GM12878 (cell line): ENCODE measurements at regions not wholly inside any gene's neighbourhood (a gene's known extent, or its start where the extent isn't known, plus 50 kb on each side); places are given as distances from the start of the nearest gene placed in this dataset.

Source experiments
- ATAC-seq: fragments of 200-7000 bp; cut with Tn5 transposase; 3 replicates; pipeline ENCODE4 v1.9.1; 2020; ENCODE audit warnings: mild to moderate bottlenecking, moderate library complexity
- BruUV-seq: library from RNA; stranded (reverse); fragments of 400-500 nt; replicated peaks from 2 replicates; lab custom pipeline; 2021; lab: Mats Ljungman, UMichigan
- CTCF ChIA-PET: fragments of 300-600 bp; sonication (Branson Sonifier 250); formaldehyde crosslinking; extraction: SDS; loops from one replicate; lab custom pipeline; 2021; ENCODE audit warnings: inconsistent platforms; lab: Yijun Ruan, JAX
- POLR2A ChIA-PET: fragments of 350-600 bp; formaldehyde crosslinking; extraction: SDS; loops from one replicate; lab custom pipeline; 2021; ENCODE audit warnings: inconsistent platforms; lab: Charles Lee
- RAD21 ChIA-PET: fragments of 300-600 bp; sonication (Branson Sonifier 250); formaldehyde crosslinking; loops from one replicate; lab custom pipeline; 2023; ENCODE audit warnings: antibody characterized with exemption; ENCODE audit not compliant: unreplicated experiment; lab: Charles Lee
- SMC1A ChIA-PET: fragments of 300-600 bp; sonication (Branson Sonifier 250); formaldehyde crosslinking; loops from one replicate; lab custom pipeline; 2023; ENCODE audit not compliant: unreplicated experiment, uncharacterized antibody; lab: Charles Lee
- DNase-seq: peaks from one replicate; pipeline ENCODE4 v3.0.0-alpha.2; 2011; ENCODE audit warnings: low read depth, low spot score
- FAIRE-seq: peaks from 3 replicates; lab custom pipeline; 2011; peaks lifted over from hg19 to GRCh38; lab: Jason Lieb, UNC
- H2AFZ ChIP-seq: 2 replicates; pipeline ENCODE4 v1.6.0; 2011; ENCODE audit warnings: low read depth, low read length, control low read depth; ENCODE audit not compliant: control insufficient read depth
- H3K27ac ChIP-seq: 2 replicates; pipeline ENCODE4 v1.5.1; 2011; ENCODE audit warnings: control low read depth; ENCODE audit not compliant: control insufficient read depth, insufficient read depth
- H3K27me3 ChIP-seq, 2 experiments: replicated peaks in 1 of 2; 2 replicates each; pipeline versions ENCODE4 v1.6.0 to v1.6.1; 2011; ENCODE audit warnings: low read length in 1 of 2; ENCODE audit not compliant: control insufficient read depth in 2 of 2, insufficient read depth in 2 of 2
- H3K36me3 ChIP-seq, 2 experiments: 2 replicates each; pipeline ENCODE4 v1.5.1; 2011; ENCODE audit warnings: low read length in 1 of 2; ENCODE audit not compliant: control insufficient read depth in 2 of 2, insufficient read depth in 2 of 2
- H3K4me1 ChIP-seq: 2 replicates; pipeline ENCODE4 v1.6.1; 2011; ENCODE audit warnings: mild to moderate bottlenecking, low read length, moderate library complexity, mixed read lengths; ENCODE audit not compliant: control insufficient read depth, insufficient read depth
- H3K4me2 ChIP-seq: 2 replicates; pipeline ENCODE4 v1.6.0; 2011; ENCODE audit warnings: control low read depth; ENCODE audit not compliant: control insufficient read depth, insufficient read depth
- H3K4me3 ChIP-seq: fragments of 200-600 bp; sonication (generic); 2 replicates; pipeline ENCODE4 v1.5.1; 2016
- H3K79me2 ChIP-seq: 2 replicates; pipeline ENCODE4 v1.6.0; 2011; ENCODE audit warnings: low read length; ENCODE audit not compliant: control insufficient read depth, insufficient read depth
- H3K9ac ChIP-seq: 2 replicates; pipeline ENCODE4 v1.8.0; 2011; ENCODE audit warnings: low read length, control low read depth, mixed read lengths; ENCODE audit not compliant: control insufficient read depth, insufficient read depth
- H3K9me3 ChIP-seq: replicated peaks from 3 replicates; pipeline ENCODE4 v1.5.1; 2011; ENCODE audit warnings: mild to moderate bottlenecking, low read length; ENCODE audit not compliant: control insufficient read depth, insufficient read depth
- H4K20me1 ChIP-seq: 2 replicates; pipeline ENCODE4 v1.6.0; 2011; ENCODE audit not compliant: control insufficient read depth, insufficient read depth
- ETV6 ChIP-seq, 2 experiments: fragments of 450-650 bp in 1 of 2; IDR thresholded peaks in 1 of 2; conservative IDR thresholded peaks in 1 of 2; 2 replicates each; pipeline ENCODE4 v1.6.1; 2014; ENCODE audit warnings: antibody characterized with exemption in 1 of 2, borderline replicate concordance in 1 of 2, low read depth in 1 of 2, mild to moderate bottlenecking in 1 of 2, moderate library complexity in 1 of 2
- WGBS: methylation state at CpG from one replicate; pipeline ENCODE4 v1.1.6; 2016; ENCODE audit warnings: low lambda C conversion rate; ENCODE audit not compliant: insufficient replicate concordance, insufficient coverage; ENCODE audit errors: missing lambda C conversion rate; 5-methylcytosine and 5-hydroxymethylcytosine counted together
- in situ Hi-C: fragments of 300-500 bp; cut with MboI; formaldehyde crosslinking; loops from 9 replicates; pipeline ENCODE4 v1.14.3; 2018; ENCODE audit warnings: mixed read lengths
- intact Hi-C: fragments of 100-400 bp; cut with micrococcal nuclease; formaldehyde crosslinking; loops from one replicate; pipeline ENCODE4 v1.14.2; 2022; ENCODE audit not compliant: unreplicated experiment
- TF ChIP-seq, protein P1 (sequence below): fragments of 450-650 bp; IDR thresholded peaks from 2 replicates; pipeline ENCODE4 v1.6.1; 2016; ENCODE audit warnings: mild to moderate bottlenecking, moderate library complexity, borderline replicate concordance

DNA sequence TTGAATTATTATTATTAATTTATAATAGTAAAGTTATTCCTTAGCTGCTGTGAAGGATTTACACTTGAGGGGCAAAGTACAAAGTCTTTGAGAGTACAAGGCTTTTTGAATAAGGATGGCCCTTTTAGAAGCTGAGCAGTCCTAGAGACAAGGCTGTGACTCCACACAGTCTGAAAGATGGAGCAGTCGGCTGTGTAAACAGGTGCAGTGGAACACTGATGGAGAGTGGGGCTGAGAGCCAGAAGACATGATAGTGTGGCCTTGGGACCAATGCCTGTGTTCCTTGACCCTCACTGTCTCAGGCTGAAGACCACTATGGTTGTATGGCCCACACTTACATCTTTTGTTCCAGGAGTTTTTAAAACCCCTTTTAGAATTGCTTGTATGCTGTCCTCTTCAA is 311.2 kb upstream of the PHF14 start:
- H3K27me3 ChIP-seq: no peaks in the 10 kb centered on the region
- TF ChIP-seq, protein P1, sequence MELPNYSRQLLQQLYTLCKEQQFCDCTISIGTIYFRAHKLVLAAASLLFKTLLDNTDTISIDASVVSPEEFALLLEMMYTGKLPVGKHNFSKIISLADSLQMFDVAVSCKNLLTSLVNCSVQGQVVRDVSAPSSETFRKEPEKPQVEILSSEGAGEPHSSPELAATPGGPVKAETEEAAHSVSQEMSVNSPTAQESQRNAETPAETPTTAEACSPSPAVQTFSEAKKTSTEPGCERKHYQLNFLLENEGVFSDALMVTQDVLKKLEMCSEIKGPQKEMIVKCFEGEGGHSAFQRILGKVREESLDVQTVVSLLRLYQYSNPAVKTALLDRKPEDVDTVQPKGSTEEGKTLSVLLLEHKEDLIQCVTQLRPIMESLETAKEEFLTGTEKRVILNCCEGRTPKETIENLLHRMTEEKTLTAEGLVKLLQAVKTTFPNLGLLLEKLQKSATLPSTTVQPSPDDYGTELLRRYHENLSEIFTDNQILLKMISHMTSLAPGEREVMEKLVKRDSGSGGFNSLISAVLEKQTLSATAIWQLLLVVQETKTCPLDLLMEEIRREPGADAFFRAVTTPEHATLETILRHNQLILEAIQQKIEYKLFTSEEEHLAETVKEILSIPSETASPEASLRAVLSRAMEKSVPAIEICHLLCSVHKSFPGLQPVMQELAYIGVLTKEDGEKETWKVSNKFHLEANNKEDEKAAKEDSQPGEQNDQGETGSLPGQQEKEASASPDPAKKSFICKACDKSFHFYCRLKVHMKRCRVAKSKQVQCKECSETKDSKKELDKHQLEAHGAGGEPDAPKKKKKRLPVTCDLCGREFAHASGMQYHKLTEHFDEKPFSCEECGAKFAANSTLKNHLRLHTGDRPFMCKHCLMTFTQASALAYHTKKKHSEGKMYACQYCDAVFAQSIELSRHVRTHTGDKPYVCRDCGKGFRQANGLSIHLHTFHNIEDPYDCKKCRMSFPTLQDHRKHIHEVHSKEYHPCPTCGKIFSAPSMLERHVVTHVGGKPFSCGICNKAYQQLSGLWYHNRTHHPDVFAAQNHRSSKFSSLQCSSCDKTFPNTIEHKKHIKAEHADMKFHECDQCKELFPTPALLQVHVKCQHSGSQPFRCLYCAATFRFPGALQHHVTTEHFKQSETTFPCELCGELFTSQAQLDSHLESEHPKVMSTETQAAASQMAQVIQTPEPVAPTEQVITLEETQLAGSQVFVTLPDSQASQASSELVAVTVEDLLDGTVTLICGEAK: no peak
- no peak for TF ChIP-seq ETV6 (conservative IDR thresholded peaks at IDR 0.05 in 1 of 2, IDR thresholded peaks at IDR 0.05 in 1 of 2; ENCODE audit: borderline replicate concordance in 1 of 2, low read depth in 1 of 2)
- H3K4me2 ChIP-seq: no peak overlapping the region
- no peak overlapping the region for H3K9ac ChIP-seq
- H3K27ac ChIP-seq: no peak overlapping the region
- no peak for FAIRE-seq
- CTCF ChIA-PET: no interaction called here
- H2AFZ ChIP-seq: no peak overlapping the region
- no peaks in the 10 kb centered on the region for H3K79me2 ChIP-seq
- H3K36me3 ChIP-seq: no peaks in the 10 kb centered on the region
- intact Hi-C loops: no loop called here
- H3K9me3 ChIP-seq: no peaks in the 10 kb centered on the region
- ATAC-seq: peak; percentile 50
- H3K4me1 ChIP-seq: no peaks in the 10 kb centered on the region
- WGBS: 0% methylated on average over 1 of the region's 1 CpG
- BruUV-seq: no TSS peak
- no peaks in the 10 kb centered on the region for H4K20me1 ChIP-seq
- in situ Hi-C loops: no loop called here
- H3K4me3 ChIP-seq: no peak overlapping the region
- RAD21 ChIA-PET: no interaction called here
- POLR2A ChIA-PET: no interaction called here
- DNase-seq: no peak
- SMC1A ChIA-PET: interaction anchor here (1.2 to 1.6 kb wide), 2 partner anchors 19 to 168 kb away, joined by 3 to 4 read pairs; no protein-coding TSS in a partner anchor
